HG03175 (cell line): ENCODE measurements at regions not wholly inside any gene's neighbourhood (a gene's known extent, or its start where the extent isn't known, plus 50 kb on each side); places are given as distances from the start of the nearest gene placed in this dataset.

Source experiments
- ATAC-seq: cut with Tn5 transposase; IDR thresholded peaks from one replicate; pipeline ENCODE4 v1.9.1; 2021; ENCODE audit warnings: mild to moderate bottlenecking, moderate library complexity; ENCODE audit not compliant: unreplicated experiment

DNA sequence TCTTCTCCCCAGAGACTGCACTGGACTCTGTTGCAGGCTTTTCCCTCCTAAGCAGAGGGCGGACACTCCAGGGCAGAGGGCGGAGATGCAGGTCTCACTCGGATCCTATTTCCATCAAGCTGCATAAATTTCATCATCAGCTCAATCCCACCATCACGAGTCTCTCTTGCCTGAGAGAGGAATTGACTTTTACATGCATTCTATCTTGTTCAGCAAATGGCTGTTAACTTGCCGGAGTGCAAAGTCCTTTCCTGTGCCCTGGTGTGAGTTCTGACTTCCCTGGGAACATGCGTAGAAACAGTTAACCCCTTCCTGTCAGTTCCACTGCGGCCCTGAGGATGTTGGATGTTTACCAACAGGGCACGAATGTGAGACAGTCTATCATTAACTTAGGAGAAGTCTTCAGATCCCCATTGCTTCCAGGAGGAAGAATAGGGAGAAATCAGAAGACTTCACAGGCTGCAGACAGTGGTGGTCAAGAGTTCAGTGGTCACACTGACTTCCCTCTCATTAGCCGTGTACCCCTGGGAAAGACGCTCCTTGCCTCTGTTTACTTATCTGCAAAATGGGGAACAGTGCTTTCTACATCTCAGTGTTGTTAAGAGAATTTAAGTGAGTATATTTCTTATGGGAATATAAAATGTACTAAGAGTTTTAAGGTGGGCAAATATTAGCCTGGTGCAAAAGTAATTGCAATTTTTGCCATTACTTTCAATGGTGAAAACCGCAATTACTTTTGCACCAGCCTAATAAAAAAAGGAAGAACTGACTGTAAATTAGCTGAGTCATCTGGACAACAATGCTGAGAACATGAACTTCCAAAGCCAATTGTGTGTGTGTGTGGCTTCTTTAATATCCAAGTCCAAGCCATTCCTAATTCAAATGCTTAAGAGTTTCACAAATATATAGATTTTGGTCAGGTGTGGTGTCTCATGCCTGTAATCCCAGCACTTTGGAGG lies 248.0 kb downstream of the DRD1 start:
- ATAC-seq, result no peak

DNA sequence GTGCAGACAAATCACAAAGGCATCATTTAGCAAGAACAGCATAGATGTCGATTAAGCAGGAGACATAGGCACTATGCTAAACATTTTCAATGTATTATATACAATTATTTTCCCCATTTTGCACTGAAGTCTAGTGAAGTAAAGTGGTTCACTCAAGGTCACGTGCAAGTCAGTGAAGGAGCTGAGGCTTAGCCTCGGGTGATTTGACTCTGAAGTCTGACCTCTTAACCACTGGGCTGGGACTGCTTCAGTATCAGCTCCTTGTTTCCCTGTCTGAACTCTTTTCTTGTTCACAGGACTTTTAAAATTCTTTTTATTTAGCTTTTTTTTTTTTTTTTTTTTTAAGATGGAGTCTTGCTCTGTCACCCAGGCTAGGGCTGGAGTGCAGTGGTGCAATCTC lies 262.7 kb downstream of the DRD1 start:
- ATAC-seq, result no peak

DNA sequence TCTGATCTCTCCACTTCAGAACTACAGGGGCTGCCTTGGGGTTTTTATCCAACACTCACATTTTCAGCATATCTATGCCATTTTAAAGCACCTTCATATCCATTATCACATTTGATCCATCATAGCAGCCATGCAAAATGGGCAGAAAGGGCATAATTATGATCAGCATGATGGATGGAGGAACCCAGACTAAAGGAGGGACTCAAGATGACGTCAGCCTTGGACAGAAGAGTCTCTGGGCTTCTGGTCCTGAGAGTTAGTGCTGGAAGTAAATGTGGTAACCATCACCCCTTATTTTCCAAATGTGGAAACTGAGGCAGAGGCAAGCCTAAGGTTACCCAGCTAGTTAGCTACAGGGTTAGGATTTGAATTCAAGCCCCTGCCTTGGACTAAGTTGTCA lies 273.1 kb downstream of the DRD1 start:
- ATAC-seq, result no peak

DNA sequence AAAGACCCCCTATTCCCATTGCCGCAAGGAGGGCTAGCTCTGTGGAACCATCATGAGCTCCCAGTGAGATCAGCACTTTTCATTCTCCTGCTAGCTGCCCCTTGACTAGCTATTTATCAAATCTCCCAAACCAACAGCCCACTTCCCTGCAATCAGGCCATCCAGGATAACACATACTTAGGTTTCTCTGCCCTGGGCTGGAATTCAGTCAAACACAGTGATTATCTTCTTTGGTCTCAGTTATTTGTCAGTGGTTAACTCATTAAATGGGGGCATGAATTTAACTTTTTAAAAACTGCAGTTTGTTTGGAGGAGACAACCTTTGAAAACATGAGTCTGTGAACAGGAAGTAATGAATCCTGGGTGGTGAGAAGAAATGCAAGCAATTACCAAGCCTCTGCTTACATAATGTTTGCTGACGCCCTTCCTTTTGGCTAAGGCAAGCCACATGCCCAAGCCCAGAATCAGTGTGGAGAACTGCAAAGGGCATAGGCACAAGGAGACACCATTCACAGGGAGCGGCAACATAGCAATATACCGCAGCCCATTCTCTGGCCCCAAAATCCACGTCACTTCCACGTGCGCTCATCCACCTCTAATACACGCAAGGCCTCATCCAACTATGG lies 275.0 kb downstream of the DRD1 start:
- ATAC-seq, result no peak

DNA sequence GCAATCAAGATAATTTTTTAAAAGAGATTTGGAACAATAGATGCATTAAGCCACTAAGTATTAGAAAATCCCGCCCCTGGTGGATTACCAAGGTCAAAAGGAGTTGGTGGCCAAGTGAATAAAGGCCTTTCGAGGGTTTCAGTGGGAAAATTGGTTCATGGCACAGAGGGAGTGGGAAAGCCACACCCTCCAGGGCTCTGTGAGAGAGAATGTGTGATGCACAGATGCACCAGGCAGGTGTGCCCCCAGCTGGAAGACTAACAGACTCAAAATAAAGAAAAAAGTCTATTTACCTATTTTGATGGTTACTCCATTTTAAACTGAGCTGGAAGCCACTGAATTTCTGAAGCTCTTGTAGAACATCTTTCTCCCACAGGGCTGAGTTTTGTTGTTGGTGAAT lies 278.0 kb downstream of the DRD1 start:
- no peak for ATAC-seq

DNA sequence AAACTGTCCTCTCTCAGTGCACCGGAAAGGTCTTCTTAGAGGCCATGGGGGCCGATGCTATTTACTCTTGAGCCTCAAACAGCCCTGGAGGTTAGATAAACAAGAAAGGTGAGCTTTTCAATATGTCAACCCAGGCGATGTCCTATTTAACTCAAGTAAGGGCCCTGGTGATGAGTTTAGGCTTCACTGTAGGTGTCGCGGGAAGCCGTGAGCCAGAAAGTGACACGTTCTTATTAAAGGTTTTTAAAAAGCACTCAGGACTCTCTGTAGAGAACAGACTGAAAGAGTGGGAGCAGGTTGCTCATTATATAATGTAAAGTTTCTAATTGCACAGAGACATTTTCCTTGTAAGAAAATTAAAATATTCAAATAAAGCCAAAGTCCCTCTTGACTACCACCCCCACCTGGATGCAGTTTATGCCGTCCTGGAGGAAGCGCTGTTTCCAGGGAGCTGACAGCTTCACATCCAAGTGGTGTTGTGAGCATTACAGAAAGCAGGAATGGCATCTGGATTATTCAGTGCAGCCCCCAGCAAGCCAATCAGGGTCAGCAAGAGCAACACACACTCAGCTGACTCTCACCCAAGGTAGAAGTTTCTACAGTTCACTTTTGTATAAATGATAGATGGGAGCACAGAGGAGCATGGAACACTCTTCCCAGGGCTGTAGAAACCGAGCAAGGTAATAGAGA lies 280.3 kb downstream of the DRD1 start:
- no peak for ATAC-seq

DNA sequence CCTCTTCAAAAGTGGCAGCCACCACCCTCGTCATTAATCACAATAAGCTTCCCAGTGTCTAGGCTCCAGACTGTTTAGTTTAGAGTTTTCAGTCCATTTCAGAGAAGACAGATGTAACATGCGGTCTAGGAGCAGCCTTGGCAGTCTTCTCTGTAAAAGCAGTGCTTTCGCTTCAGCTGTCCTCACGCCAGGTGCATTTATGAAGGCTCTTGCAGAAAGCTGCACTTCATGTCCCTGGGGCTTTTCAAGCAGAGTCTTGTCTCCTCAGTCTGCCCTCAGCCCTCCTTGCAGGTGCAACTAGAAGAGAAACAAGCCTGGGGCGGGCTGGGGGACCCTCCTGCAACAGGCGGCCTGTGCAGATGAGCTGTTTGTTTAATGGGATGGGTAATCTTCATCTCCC lies 281.9 kb downstream of the DRD1 start:
- no peak for ATAC-seq

DNA sequence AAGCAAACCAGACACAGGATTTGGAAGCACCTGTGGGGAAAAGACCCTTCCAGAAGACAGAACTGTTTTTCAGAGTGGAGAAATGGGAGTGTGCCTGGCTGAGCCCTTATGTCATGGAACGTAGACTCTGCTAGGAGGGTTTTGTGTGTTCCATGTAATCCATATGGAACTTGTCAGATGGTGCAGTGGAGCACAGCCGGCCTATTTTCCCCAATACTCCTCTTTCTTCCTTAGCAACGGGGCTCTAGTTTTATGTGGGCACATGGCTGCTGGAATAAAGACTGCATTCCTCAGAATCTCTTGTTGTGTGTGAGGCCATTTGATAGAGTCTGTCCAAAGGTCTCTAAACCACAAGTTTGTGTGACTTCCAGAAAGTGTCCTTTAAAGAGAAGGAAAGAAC lies 284.0 kb downstream of the DRD1 start:
- no peak for ATAC-seq

DNA sequence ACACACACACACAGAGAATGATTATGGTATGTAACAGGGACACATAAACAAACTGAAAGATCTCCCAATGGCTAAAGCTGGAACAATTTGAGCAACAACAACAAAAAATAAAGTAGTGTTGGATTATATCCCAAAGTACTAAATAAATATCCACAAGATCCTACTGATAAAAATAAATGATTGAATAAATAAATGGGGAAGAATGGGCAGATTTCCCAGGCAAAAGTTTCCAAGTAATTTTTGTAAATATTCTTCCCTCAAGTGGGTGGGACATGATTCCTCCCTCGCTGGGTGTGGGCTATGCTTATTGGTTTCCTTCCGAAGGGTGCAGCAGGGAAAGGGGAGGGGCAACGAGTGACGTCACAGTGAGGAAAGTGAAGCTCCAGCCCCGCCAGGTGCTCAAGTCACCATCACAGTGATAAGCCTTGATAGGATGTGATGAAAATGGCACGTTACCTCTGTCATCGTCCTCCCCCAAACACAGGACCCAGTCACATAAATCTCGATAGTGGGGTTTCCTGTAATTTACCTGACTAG lies 295.3 kb downstream of the DRD1 start:
- no peak for ATAC-seq

DNA sequence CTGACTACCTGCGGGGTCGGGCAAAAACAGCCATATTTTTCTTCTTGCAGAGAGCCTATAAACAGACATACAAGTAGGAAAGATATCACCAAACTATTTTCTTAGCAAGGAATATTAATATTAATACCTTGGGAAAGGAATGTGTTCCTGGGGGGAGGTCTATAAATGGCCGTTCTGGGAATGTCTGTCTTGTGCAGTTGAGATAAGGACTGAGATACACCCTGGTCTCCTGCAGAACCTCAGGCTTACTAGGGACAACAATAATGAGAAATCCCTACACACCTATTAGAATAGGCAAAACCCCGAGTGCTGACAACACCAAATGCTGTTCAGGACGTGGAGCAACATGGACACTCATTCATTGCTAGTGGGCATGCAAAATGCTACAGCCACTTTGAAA lies 297.2 kb downstream of the DRD1 start:
- ATAC-seq, result no peak

DNA sequence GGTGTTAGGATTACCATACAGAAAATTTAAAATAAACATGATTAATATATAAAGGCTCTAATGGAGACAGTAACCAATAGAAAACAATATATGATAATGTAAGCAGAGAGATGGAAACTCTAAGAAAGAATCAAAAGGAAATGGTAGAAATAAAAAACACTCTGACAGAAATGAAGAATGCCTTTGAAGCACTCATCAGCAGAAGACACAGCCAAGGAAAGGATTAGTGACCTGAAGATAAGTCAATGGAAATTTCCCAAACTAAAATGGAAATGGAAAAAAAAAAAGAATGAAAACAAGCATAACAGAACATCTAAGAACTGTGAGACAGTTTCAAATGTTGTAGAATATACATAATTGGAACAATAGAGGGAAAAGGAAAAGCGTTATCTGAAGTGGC lies 302.6 kb downstream of the DRD1 start:
- no peak for ATAC-seq

DNA sequence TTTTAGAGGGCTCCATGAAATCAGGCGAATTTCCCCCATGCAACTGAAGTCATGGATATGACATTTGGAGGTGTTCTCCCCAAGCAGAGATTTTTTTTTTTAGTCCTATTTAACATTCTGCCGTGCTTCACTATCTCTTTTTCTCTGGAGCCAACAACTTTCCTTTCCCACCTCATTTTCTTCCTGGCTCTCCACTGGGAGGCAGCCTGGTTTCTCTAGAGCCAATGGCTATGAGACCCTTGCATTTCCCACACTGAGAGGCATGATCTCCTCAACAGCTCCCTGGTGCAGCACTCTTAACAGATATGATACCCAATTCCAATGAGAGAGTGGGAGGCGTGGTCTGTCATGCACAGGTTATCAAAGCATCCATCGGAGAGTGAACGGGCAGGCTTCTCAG lies 310.8 kb downstream of the DRD1 start:
- ATAC-seq, result no peak

DNA sequence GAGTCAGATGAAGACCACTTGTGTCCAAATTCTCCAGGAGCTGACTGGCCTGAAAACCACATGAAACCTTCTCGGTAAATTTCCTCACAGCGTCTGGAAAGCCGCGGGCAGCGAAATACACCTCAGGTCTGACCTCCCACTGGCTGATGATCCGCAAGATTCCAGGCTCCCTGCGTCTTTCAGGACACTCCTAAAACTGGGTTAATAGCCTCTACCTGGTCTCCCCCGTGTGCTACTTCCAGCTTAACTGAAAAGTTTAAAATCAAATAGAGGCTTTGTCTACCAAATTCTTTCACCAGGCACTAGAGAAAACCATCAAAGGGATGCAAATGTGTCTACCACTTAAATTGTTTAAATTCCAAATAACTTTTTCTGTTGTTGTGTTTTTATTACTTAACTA lies 312.6 kb downstream of the DRD1 start:
- ATAC-seq, result no peak

DNA sequence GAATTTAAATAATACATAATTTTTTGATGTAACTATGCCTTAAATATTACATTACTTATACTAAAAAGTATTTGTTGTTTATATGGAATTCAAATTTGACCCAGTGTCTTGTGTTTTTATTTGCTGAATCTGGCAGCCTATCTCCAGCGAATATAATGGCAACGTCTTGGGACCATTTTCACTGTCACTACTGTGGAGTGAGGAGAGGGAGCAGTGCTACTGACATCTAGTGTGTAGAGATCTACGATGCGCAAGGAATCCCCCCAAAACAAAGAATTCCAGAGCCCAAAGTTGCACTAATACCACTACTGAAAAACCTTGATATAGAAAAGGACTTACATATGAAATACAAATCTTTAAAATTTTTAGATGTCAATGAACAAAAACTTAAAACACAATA lies 314.4 kb downstream of the DRD1 start:
- ATAC-seq, result no peak

DNA sequence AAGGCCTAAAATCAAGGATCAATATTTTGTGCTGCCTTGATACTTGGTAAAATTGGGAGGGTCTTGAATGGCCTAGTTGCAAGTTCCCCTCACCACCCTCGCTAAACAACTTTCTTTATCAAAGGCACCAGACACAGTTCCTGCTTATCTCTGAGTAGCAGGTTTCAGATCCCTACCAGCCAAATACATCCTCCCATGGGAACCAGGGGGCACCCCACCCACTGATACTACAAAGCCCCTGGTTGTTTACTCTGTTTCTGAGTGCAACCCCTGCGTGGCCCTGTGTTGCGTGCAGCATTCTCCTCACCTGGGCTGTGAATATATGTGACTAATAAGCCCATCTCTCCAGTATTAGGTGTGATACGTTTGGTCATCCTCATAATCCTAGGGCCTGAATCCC lies 314.9 kb downstream of the DRD1 start:
- no peak for ATAC-seq

DNA sequence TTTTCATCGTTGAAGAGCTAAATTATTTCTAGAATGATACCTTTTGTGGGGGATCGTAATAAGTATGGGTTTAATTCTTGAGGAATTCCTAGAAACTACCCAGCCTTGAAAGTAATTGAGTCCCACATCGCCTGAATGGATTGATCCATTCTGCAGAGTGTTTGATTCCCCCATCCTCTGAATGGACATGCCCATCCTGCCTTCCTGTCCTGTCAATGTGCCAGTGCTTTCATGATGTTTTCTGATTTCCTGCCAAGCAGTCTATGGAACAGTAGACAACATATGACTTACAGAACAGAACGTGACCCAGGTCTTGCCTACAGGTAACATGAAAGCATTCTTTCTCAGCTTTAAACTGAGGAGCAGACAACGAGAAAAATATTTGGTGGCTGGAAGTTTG lies 319.2 kb downstream of the DRD1 start:
- ATAC-seq, result no peak

DNA sequence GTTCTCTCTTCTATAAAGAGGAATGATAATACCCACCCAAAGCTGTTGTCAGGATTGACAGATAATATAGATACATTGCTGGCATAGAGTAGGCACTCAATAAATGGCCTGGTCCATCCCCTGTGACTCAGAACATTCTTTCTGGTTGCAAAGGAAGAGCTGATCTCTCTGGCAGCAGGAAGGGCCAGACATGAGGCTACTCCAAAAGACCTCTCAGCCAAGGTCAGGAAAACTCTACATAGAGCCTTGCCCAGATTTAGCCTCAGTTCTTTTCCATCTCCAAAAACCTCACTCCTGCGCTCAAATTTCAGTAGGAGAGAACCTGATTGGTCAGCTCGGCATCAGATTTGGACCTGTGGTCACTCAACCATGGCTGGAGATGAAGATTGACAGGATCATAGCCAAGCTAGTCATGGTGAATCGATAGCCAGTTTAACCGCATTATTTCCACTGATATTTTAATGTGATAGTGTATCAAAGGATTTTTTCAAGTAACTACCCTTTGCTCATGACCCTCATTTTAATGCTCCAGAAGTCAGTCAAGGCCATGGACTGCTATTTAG lies 319.6 kb downstream of the DRD1 start:
- no peak for ATAC-seq

DNA sequence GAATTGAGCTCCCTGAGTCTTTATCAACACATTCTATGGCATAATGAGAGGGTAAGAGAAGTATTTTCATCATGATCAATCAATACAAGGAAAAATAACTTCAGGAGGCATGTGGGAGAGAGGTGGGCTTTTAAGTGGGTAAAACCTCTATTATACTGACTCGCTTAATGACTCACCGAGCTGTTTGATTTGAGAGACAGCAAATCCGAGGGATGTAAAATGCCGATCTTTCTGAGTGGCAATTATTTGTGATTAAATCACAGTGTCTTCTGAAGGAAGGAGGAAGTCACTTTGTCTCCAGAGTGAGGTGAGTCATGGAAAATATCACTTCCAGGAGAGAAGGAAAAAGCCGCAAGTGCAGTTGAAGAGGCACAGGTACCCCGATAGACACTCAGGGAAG lies 320.4 kb downstream of the DRD1 start:
- ATAC-seq, result no peak

DNA sequence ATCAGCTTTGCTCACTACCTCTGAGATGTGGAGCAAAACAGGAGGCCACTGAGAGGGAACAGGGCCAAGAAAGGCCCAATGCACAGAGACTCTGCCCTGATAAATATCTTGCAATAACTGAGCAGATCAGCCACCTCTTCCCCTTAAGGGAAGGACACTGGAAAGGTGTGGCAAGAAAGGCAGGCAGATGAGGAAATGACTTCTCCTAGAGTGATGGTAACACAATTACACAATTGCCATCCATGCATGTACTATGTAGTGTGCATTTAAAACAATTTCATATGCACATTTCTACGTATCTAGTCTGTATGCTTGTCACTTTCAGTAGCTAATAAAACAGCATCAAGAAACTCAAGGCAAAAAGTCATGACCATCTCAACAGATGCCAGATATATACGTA lies 322.5 kb downstream of the DRD1 start:
- no peak for ATAC-seq

DNA sequence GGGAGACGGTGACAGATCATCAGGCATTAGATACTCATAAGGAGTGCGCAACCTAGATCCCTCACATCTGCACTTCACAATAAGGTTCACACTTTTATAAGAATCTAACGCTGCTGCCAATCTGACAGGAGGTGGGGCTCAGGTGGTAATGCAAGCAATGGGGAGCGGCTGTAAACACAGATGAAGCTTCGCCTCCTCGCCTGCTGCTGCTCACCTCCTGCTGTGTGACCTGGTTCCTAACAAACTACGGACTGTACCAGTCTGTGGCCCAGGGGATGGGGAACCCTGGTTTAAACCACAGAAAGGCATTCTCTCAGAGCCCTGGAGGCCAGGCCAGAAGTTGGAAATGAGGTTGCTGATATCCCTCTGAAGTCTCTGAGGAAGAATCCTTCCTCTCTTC lies 323.6 kb downstream of the DRD1 start:
- ATAC-seq, result no peak

DNA sequence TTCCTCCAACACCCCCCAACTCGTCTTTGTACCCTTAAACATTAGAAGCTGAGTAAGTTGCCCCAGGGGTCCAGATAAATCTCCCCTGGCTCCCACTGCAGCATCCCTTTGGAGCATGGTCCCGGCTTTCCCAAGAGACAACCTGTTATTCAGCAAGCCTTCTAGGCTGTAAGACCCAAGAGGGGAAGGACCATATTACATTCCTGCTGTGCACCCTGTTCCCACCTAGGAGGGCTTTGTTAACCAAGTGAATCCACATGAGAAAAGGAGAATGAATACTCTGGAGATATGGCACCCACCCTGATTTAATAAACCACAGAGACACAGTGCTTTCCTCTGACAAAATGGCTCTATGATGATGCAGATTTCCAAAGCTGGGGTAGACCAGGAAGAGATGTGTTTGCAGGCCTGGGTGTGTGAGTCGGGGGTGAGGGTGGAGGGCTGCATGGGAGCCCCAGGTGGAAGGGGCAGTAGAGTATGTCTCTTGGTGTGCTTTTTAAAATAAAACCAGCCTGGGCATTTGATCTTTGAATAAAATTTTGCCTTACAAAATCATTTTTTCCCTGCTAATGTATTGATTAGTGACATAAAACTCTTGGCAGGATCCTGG lies 325.2 kb downstream of the DRD1 start:
- no peak for ATAC-seq
